Peyer's patch (tissue), 4 donors: ENCODE measurements at regions not wholly inside any gene's neighbourhood (a gene's known extent, or its start where the extent isn't known, plus 50 kb on each side); places are given as distances from the start of the nearest gene placed in this dataset.

Experiments used
- CTCF ChIP-seq, 6 experiments: fragments of 450-650 bp in 4 of 6; fragments of 200-600 bp in 2 of 6; sonication (generic) in 1 of 6; IDR thresholded peaks; one replicate each; pipeline ENCODE4 v1.5.1; 2017 to 2019; ENCODE audit warnings: antibody characterized with exemption in 6 of 6, mild to moderate bottlenecking in 3 of 6, moderate library complexity in 1 of 6
- POLR2A ChIP-seq, 2 donors: fragments of 450-650 bp; IDR thresholded peaks; one replicate each; pipeline ENCODE4 v1.5.1; 2017; ENCODE audit warnings: antibody characterized with exemption in 2 of 2, mild to moderate bottlenecking in 2 of 2, moderate library complexity in 2 of 2

GRCh38 chr1:34419663-34420136 lies 243.0 kb downstream of the C1orf94 start:
- TF ChIP-seq CTCF (IDR thresholded peaks at IDR 0.05), result no peak
- no peak for TF ChIP-seq POLR2A (IDR thresholded peaks at IDR 0.05)
